Motor neuron (in vitro differentiated cells): ENCODE measurements at regions not wholly inside any gene's neighbourhood (a gene's known extent, or its start where the extent isn't known, plus 50 kb on each side); places are given as distances from the start of the nearest gene placed in this dataset.
"Not testable (repeated sequence)": the region's sequence is repeated elsewhere in the genome, so short reads cannot be mapped to it uniquely, and the experiment has no call there.

Experiments
- ATAC-seq, 8 experiments: fragments of 200-7000 bp; cut with Tn5 transposase; replicated peaks in 6 of 8; 2 replicates each; pipeline ENCODE4 v1.8.0; 2021; ENCODE audit warnings: mild to moderate bottlenecking in 8 of 8, moderate library complexity in 8 of 8
- H3K27ac ChIP-seq, 2 donors: fragments of 250-450 bp; sonication (Bioruptor Pico); 2 replicates each; pipeline ENCODE4 v1.9.0; 2021; ENCODE audit warnings: antibody characterized with exemption in 2 of 2, mild to moderate bottlenecking in 2 of 2, moderate library complexity in 1 of 2
- H3K4me1 ChIP-seq, 2 donors: fragments of 250-450 bp; sonication (Bioruptor Pico); replicated peaks in 1 of 2; 2 replicates each; pipeline ENCODE4 v1.6.1; 2021; ENCODE audit warnings: antibody characterized with exemption in 2 of 2, mild to moderate bottlenecking in 2 of 2, moderate library complexity in 1 of 2
- H3K4me3 ChIP-seq, 5 donors: fragments of 250-450 bp; sonication (Bioruptor Pico); 2 replicates each; pipeline ENCODE4 v1.9.0; 2021; ENCODE audit warnings: antibody characterized with exemption in 5 of 5, mild to moderate bottlenecking in 5 of 5, moderate library complexity in 4 of 5
- WGBS, 10 experiments: fragments of 450-650 bp; shearing (Covaris generic); methylation state at CpG; one replicate each; pipeline ENCODE4 v1.0.0; 2022; 5-methylcytosine and 5-hydroxymethylcytosine counted together
- in situ Hi-C, 9 experiments: fragments of 400-800 bp; cut with MboI; loops; one replicate each; pipeline ENCODE4 v1.15.0; 2021; ENCODE audit warnings: low sequenced_read_pairs in 9 of 9, low pct_unique_long_range_greater_than_20kb in 2 of 9; ENCODE audit not compliant: unreplicated experiment in 9 of 9

DNA sequence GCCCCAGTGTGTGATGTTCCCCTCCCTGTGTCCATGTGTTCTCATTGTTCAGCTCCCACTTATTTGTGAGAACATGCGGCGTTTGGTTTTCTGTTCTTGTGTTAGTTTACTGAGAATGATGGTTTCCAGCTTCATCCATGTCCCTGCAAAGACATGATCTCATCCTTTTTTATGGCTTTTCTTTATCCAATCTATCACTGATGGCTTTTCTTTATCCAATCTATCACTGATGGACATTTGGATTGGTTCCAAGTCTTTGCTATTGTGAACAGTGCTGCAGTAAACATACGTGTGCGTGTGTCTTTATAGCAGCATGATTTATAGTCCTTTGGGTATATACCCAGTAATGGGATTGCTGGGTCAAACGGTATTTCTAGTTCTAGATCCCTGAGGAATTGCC lies 455.8 kb downstream of the MAT2B start:
- H3K4me1 ChIP-seq, H3K27ac ChIP-seq, H3K4me3 ChIP-seq, in situ Hi-C loops: not testable (repeated sequence)
- WGBS, 10 experiments = 33 to 100% methylated on average over 1 to 2 of the region's 5 CpGs; no CpG with 5 or more reads in 8 of the 10 experiments
- ATAC-seq = peak in 5 of 8 experiments; percentile 66 to 96 (median 77)

DNA sequence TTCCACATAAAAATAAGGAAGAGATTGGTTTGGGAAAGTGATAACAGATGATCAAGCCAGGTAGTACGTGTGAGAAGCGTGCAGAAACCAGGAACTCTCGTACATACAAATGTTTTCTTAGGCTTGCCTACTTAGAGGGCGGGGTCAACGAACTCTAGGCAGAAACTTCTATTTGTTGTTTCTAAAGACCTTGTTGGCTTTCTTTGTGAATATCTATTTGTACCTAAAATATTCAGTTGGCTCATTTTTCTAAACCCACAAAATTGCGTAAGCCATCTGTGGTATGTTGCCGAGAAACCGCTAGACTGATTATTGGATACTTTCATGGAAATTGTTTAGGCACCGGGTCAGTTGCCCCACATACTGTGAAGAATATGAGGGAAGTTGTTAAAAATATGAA lies 458.5 kb downstream of the MAT2B start:
- whole genome bisulfite sequencing, 10 experiments = 42 to 100% (median 95%) methylated on average over 1 to 9 of the region's 9 CpGs; no CpG with 5 or more reads in 1 of the 10 experiments
- ATAC-seq = no peak
- in situ Hi-C loops = no loop called here
- Histone ChIP-seq H3K4me3 (no peak overlapping the region), H3K27ac (no peak overlapping the region), H3K4me1 (no peaks in the 10 kb centered on the region)

DNA sequence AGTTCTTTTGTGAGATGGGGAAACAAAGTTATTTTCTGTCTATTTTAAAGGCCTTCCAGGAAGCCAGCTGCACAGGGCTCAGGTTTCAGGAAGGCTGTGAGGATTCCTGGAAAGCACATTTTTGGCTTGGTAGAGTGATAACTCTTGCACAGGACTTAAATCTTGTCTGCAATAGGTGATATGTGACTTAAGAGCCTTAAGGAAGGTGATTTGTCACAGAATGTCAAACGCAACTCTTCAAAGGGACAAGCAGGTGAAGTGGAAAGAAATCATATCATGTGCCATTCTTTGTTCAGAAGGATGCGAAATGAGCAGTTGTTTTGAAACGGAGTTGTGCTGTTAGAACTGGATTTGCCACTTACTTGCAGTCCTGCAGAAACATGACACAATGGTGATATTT lies 459.3 kb downstream of the MAT2B start:
- H3K4me1 ChIP-seq = no peaks in the 10 kb centered on the region
- WGBS, 10 experiments = 14 to 100% (median 89%) methylated on average over 1 to 3 of the region's 3 CpGs; no CpG with 5 or more reads in 1 of the 10 experiments
- peak in 2 of 8 experiments; percentile 41 to 59 for ATAC-seq
- no peak overlapping the region for H3K27ac ChIP-seq
- H3K4me3 ChIP-seq = no peak overlapping the region
- in situ Hi-C loops = no loop called here

DNA sequence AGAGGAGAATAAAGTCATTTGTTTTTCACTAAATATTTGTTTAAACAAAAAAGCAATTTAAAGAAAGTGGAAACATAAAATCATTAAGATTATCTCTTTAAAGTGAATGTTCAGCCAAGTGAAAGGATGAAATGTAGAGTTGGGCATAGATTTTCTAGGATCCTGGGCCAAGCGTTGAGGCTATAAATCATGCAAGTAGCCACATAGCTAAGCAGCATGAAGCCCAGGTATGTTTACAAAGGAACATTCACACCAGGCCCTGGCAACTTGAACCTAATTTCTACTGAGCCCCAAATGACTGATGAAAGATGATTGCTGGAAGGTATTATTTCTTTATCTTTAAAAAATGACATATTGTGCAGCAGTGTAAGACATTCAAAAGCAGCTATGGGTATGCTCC lies 461.8 kb downstream of the MAT2B start:
- no peak overlapping the region for H3K27ac ChIP-seq
- in situ Hi-C loops = no loop called here
- 22 to 91% (median 63%) methylated on average over 1 of the region's 1 CpG for WGBS, 10 experiments
- ATAC-seq = peak in 3 of 8 experiments; percentile 27 to 42 (median 39)
- H3K4me3 ChIP-seq = no peak overlapping the region
- H3K4me1 ChIP-seq = no peaks in the 10 kb centered on the region

DNA sequence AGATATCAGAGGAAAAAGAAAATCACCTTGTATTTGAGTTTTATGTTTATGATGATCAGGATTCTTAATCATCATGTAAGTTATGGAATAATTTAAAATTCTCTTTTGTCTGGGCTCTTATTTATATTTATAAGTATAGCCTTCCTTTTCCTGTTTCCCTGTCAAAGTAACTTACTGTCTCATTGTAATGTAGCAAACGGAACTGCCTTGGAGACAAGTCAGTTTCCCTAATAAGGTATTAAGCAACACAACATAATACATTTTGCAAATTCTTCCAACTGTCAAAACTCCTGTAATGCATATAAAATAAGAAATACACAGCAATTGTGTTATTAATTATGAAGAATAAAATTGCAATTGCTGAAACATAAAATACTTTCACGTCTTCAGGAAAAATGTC lies 463.2 kb downstream of the MAT2B start:
- no peak for ATAC-seq
- Histone ChIP-seq H3K27ac (no peak overlapping the region), H3K4me3 (no peak overlapping the region), H3K4me1 (peaks cover 1 to 13% of the 10 kb centered on the region in 2 donors)
- in situ Hi-C loops = no loop called here
- WGBS, 10 experiments = 0 to 100% (median 63%) methylated on average over 1 to 2 of the region's 2 CpGs; no CpG with 5 or more reads in 1 of the 10 experiments

DNA sequence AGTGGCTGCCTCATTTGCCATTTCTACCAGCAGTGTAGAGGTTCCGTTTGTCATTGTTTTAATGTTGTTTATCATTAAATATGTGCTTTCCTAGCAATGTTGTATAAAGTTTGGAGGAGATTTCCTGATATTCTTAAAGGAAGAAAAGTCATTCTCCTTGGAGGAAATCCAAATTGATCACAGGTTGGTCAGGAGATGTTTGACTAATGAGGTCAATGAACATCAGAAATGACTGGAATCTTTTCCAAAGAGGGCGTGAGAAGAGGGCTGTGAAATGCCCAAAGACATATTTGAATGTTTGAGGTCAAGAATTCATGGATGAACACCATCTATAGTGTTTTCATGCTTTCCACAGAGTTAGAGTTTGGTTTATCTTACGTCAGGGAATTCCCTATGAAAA lies 471.3 kb downstream of the MAT2B start:
- no peak for ATAC-seq
- Histone ChIP-seq H3K4me1 (peaks cover 6 to 18% of the 10 kb centered on the region in 2 donors), H3K4me3 (no peak overlapping the region), H3K27ac (no peak overlapping the region)
- in situ Hi-C loops = loop anchor here in 1 of 9 experiments (25.0 kb wide), 1 partner anchor 264 kb away; no protein-coding TSS in a partner anchor
- WGBS, 10 experiments = 13 to 94% (median 67%) methylated on average over 2 to 3 of the region's 3 CpGs; no CpG with 5 or more reads in 3 of the 10 experiments

DNA sequence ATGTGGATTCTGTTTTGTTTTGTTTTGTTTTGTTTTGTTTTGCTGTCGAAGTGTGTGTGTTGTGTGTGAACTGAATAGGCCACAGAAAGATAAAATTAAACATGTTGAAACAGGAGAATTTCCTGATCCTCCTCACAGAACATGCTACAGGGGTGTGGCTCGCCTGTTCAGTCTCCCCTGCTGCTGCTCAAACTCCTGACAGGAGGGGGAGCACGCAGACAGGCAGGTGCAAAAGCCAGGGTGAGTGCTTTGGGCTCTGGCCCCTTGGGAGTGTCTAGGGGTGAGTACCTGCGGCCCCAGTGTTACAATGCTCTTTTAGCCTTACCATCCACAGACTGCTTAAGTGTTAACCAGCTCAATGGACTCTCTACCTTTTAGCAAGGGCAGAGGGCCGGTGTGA lies 473.5 kb downstream of the MAT2B start:
- no peak for ATAC-seq
- H3K27ac ChIP-seq = no peak overlapping the region
- H3K4me1 ChIP-seq = peaks cover 2 to 3% of the 10 kb centered on the region in 2 donors
- in situ Hi-C loops = loop anchor here in 1 of 9 experiments (25.0 kb wide), 1 partner anchor 267 kb away; no protein-coding TSS in a partner anchor
- no peak overlapping the region for H3K4me3 ChIP-seq
- 0 to 60% (median 44%) methylated on average over 1 to 5 of the region's 5 CpGs; no CpG with 5 or more reads in 2 of the 10 experiments for WGBS, 10 experiments

DNA sequence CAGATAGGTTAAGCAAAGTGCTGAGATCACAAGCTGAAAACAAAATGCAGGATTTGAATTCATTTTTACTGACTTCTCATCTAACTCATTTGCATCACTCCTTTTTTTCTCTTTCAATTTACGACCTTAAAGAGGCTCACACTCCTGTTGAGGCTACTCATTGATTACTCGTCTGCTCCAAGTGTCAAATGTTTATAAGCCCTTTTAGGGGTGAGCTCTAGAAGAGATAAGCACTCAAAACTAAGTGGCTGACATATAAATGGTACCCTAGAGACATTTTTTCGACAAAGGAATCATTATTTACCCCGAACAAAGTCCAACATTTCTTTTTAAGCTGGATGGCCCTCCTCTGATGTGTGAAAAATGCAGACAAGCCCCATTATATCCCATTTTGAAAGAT lies 483.1 kb downstream of the MAT2B start:
- Histone ChIP-seq H3K4me1 (no peaks in the 10 kb centered on the region), H3K27ac (no peak overlapping the region), H3K4me3 (no peak overlapping the region)
- 0 to 83% (median 44%) methylated on average over 1 to 4 of the region's 4 CpGs for WGBS, 10 experiments
- in situ Hi-C loops = loop anchor here in 1 of 9 experiments (25.0 kb wide), 1 partner anchor 276 kb away; no protein-coding TSS in a partner anchor
- ATAC-seq = peak in 4 of 8 experiments; percentile 27 to 64 (median 54)

DNA sequence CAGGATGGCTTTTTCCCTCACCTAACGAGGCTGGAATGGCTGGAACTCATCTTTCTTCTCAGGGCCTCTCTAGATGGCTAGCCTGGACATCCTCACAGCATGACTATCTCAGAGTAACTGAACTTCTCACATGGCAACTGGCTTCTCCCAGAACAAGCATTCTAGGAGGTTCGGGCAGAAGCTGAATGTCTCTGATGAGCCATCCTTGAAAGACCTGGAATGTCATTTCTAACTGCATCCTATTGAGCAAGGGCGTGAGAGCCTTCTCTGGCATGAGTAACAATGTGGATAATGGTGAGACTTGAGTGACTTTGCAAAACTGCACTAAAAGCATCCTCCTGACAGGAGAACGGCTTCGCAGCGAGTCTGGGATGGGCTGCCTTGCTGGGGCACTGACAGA lies 487.7 kb downstream of the MAT2B start:
- Histone ChIP-seq H3K4me3 (no peak overlapping the region), H3K27ac (no peak overlapping the region), H3K4me1 (peaks cover 0 to 8% of the 10 kb centered on the region in 2 donors)
- 20 to 100% (median 83%) methylated on average over 1 to 4 of the region's 6 CpGs; no CpG with 5 or more reads in 2 of the 10 experiments for WGBS, 10 experiments
- no peak for ATAC-seq
- in situ Hi-C loops = loop anchor here in 1 of 9 experiments (25.0 kb wide), 1 partner anchor 281 kb away; no protein-coding TSS in a partner anchor

DNA sequence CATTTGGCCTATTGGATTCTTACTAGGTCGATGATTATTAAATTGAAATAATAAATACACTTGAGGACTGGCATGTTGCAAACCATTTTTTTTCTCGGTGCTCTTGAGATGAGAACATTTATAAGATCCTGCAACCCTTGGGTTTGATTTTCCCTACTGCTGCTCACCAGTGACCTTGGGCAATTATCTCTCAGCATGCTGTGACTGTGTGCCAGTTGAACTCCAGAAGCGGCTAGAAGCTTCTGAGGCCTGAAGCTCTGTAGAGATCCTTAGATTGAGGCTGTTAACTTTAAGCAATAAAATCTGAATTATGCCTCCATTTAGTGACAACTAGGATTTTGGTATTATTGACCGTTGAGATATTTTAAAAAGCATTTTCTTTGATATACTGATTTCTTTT lies 489.8 kb downstream of the MAT2B start:
- Histone ChIP-seq H3K27ac (no peak overlapping the region), H3K4me1 (peaks cover 0 to 8% of the 10 kb centered on the region in 2 donors), H3K4me3 (no peak overlapping the region)
- in situ Hi-C loops = loop anchor here in 1 of 9 experiments (25.0 kb wide), 1 partner anchor 283 kb away; no protein-coding TSS in a partner anchor
- no peak for ATAC-seq
- 28 to 100% (median 76%) methylated on average over 1 to 4 of the region's 4 CpGs for WGBS, 10 experiments

DNA sequence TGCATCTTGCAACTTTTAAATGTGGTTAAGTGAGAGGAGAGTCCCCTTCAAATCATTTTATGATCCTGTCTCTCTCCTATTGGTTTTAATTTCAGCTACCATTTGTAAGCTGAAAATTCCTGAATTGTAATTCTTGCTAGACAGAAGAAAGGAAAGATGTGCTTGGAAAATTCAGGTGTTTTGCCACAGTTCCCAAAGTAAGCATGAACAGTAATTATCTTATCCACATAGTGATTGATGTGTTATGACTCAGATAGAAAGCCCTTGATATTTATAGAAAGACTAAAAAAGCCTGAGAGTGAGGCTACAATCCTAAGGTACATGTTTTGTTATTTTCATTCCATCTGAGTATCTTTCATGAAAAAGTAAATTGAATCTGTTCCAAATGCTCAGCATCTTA lies 492.5 kb downstream of the MAT2B start:
- in situ Hi-C loops = loop anchor here in 1 of 9 experiments (25.0 kb wide), 1 partner anchor 286 kb away; no protein-coding TSS in a partner anchor
- peaks cover 0 to 8% of the 10 kb centered on the region in 2 donors for H3K4me1 ChIP-seq
- peak in 2 of 8 experiments; percentile 42 to 44 for ATAC-seq

DNA sequence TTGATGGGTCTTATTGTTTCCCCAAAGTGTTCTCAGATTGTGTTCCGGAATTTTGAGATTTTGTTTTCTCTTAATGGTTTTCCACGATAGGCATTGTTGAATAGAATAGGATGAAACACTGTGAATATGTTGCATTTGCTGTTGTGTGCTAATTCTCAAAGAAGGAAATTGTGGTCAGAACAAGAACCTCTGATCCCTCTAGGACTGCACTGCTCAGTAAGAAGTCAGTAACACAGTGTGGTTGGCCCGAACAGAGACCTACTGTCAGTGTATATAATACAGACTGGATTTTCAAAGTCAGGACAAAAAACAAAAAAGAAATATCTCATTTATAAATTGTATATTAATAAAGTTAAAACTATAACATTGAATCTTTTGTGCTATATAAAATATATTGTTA lies 494.8 kb downstream of the MAT2B start:
- peaks cover 0 to 6% of the 10 kb centered on the region in 2 donors for H3K4me1 ChIP-seq
- WGBS, 10 experiments = 33 to 100% (median 97%) methylated on average over 1 to 3 of the region's 3 CpGs
- no peak overlapping the region for H3K27ac ChIP-seq
- H3K4me3 ChIP-seq = no peak overlapping the region
- in situ Hi-C loops = loop anchor here in 3 of 9 experiments (25.0 kb wide), 3 partner anchors 438 to 512 kb away; no protein-coding TSS in a partner anchor
- ATAC-seq = no peak

More for the DNA sequence above, 492.5 kb downstream of the MAT2B start:
- no peak overlapping the region for H3K27ac ChIP-seq
- no peak overlapping the region for H3K4me3 ChIP-seq

DNA sequence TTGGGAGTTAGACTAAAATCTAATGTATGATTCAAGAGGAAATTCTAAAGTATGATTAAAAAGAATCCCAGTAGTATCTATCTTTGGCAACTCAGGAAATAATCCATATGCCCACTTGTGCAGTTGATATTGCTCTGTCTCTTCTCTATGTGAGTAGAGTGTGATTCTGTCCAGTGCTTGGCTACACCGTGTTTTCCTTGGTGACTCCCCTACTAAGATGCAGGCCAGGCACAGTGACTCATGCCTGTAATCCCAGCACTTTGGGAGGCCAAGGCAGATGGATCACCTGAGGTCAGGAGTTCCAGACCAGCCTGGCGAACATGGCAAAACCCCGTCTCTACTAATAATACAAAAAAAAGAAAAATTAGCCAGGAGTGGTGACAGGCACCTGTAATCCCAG lies 495.4 kb downstream of the MAT2B start:
- no peak overlapping the region for H3K4me3 ChIP-seq
- ATAC-seq = no peak
- WGBS, 10 experiments = 42 to 100% (median 91%) methylated on average over 1 to 3 of the region's 3 CpGs; no CpG with 5 or more reads in 2 of the 10 experiments
- H3K4me1 ChIP-seq = peaks cover 0 to under 1% of the 10 kb centered on the region in 2 donors
- in situ Hi-C loops = loop anchor here in 3 of 9 experiments (25.0 kb wide), 3 partner anchors 439 to 511 kb away; no protein-coding TSS in a partner anchor
- no peak overlapping the region for H3K27ac ChIP-seq

DNA sequence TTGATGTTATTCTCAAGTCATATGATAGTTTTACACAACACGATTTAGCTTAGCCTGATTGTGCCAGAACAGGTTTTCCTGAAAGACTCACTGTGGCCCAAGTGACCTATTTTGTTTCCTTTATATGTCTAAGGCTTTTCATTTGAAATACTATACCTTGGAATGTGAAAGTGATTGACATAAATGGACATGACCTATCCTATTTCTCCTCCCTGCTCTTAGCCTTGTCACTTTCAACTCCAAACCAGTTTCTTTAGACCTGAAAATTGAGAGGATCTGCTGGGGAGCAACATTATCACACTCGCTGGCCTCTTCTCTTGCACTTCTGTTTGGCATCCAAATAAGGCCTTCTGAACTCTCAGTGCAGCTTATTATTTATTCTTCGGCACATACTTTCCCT lies 496.8 kb downstream of the MAT2B start:
- H3K27ac ChIP-seq = no peak overlapping the region
- H3K4me3 ChIP-seq = no peak overlapping the region
- 31 to 100% (median 67%) methylated on average over 1 to 3 of the region's 3 CpGs for WGBS, 10 experiments
- no peak for ATAC-seq
- H3K4me1 ChIP-seq = no peaks in the 10 kb centered on the region
- in situ Hi-C loops = loop anchor here in 3 of 9 experiments (25.0 kb wide), 3 partner anchors 440 to 510 kb away; no protein-coding TSS in a partner anchor
